Liver (tissue), 3 donors: ENCODE measurements at regions not wholly inside any gene's neighbourhood (a gene's known extent, or its start where the extent isn't known, plus 50 kb on each side); places are given as distances from the start of the nearest gene placed in this dataset.

Experiments
- GABPA ChIP-seq, 2 donors: IDR thresholded peaks in 1 of 2; conservative IDR thresholded peaks in 1 of 2; 2 replicates each; pipeline ENCODE4 v1.6.1; 2016; ENCODE audit warnings: antibody characterized with exemption in 2 of 2, mild to moderate bottlenecking in 1 of 2, moderate library complexity in 1 of 2
- TF ChIP-seq, protein P1 (sequence below): fragments of 150-350 bp; IDR thresholded peaks from 2 replicates; pipeline ENCODE4 v1.5.1; 2017; ENCODE audit warnings: improper control_type of control experiment, low read depth, low read length; ENCODE audit not compliant: missing input control
- donor health status: healthy.
- donor health status: healthy.

GRCh38 chr10:120016906-120017305 lies 124.4 kb downstream of the SEC23IP start:
- TF ChIP-seq, protein P1, sequence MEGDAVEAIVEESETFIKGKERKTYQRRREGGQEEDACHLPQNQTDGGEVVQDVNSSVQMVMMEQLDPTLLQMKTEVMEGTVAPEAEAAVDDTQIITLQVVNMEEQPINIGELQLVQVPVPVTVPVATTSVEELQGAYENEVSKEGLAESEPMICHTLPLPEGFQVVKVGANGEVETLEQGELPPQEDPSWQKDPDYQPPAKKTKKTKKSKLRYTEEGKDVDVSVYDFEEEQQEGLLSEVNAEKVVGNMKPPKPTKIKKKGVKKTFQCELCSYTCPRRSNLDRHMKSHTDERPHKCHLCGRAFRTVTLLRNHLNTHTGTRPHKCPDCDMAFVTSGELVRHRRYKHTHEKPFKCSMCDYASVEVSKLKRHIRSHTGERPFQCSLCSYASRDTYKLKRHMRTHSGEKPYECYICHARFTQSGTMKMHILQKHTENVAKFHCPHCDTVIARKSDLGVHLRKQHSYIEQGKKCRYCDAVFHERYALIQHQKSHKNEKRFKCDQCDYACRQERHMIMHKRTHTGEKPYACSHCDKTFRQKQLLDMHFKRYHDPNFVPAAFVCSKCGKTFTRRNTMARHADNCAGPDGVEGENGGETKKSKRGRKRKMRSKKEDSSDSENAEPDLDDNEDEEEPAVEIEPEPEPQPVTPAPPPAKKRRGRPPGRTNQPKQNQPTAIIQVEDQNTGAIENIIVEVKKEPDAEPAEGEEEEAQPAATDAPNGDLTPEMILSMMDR, result no peak
- no peak for TF ChIP-seq GABPA (IDR thresholded peaks at IDR 0.05 in 1 of 2, conservative IDR thresholded peaks at IDR 0.05 in 1 of 2)
